DOHH2 (cell line): ENCODE measurements at regions not wholly inside any gene's neighbourhood (a gene's known extent, or its start where the extent isn't known, plus 50 kb on each side); places are given as distances from the start of the nearest gene placed in this dataset.

Source experiments
- H3F3A ChIP-seq: fragments of 200-600 bp; sonication (generic), shearing (Covaris generic); 2 replicates; pipeline ENCODE4 v1.6.0; 2016; ENCODE audit warnings: antibody characterized with exemption, mild to moderate bottlenecking; ENCODE audit not compliant: control insufficient read depth, insufficient read depth
- H3K27ac ChIP-seq: fragments of 200-600 bp; sonication (generic); 2 replicates; pipeline ENCODE4 v1.5.1; 2014; ENCODE audit warnings: low read depth, mild to moderate bottlenecking, low read length, moderate library complexity
- H3K27me3 ChIP-seq: fragments of 200-600 bp; sonication (generic); 2 replicates; pipeline ENCODE4 v1.6.1; 2014; ENCODE audit warnings: mild to moderate bottlenecking, low read length, mixed read lengths; ENCODE audit not compliant: control insufficient read depth
- H3K36me3 ChIP-seq: fragments of 200-600 bp; sonication (generic); 2 replicates; pipeline ENCODE4 v1.6.1; 2014; ENCODE audit warnings: mild to moderate bottlenecking, low read length, moderate library complexity, mixed read lengths; ENCODE audit not compliant: control insufficient read depth
- H3K4me1 ChIP-seq: fragments of 200-600 bp; sonication (generic); 2 replicates; pipeline ENCODE4 v1.6.1; 2014; ENCODE audit warnings: mild to moderate bottlenecking, low read length, mixed read lengths; ENCODE audit not compliant: control insufficient read depth
- H3K4me2 ChIP-seq: fragments of 200-600 bp; sonication (generic); 2 replicates; pipeline ENCODE4 v1.6.0; 2014; ENCODE audit warnings: mild to moderate bottlenecking, low read length, moderate library complexity
- H3K4me3 ChIP-seq: fragments of 200-600 bp; sonication (generic); 2 replicates; pipeline ENCODE4 v1.5.1; 2014; ENCODE audit warnings: mild to moderate bottlenecking, low read length, mixed read lengths
- H3K79me2 ChIP-seq: fragments of 200-600 bp; sonication (generic); 2 replicates; pipeline ENCODE4 v1.6.1; 2014; ENCODE audit warnings: mild to moderate bottlenecking, low read length, mixed read lengths; ENCODE audit not compliant: control insufficient read depth
- H3K9me2 ChIP-seq: fragments of 200-600 bp; sonication (generic); replicated peaks from 2 replicates; pipeline ENCODE4 v1.6.1; 2014; ENCODE audit warnings: mild to moderate bottlenecking, low read length, mixed read lengths; ENCODE audit not compliant: control insufficient read depth
- H3K9me3 ChIP-seq: fragments of 200-600 bp; sonication (generic); 2 replicates; pipeline ENCODE4 v1.6.1; 2014; ENCODE audit warnings: antibody characterized with exemption, low read length, mixed read lengths; ENCODE audit not compliant: control insufficient read depth, insufficient read depth
- H4K20me1 ChIP-seq: fragments of 200-600 bp; sonication (generic); 2 replicates; pipeline ENCODE4 v1.6.0; 2014; ENCODE audit warnings: low read depth, mild to moderate bottlenecking, antibody characterized with exemption, low read length, moderate library complexity; ENCODE audit not compliant: control insufficient read depth, insufficient read depth
- CTCF ChIP-seq: fragments of 200-600 bp; sonication (generic); IDR thresholded peaks from one replicate; pipeline ENCODE4 v1.5.1; 2014; ENCODE audit warnings: antibody characterized with exemption, mild to moderate bottlenecking, low read depth, low read length; ENCODE audit not compliant: poor library complexity, severe bottlenecking
- EZH2phosphoT487 ChIP-seq: fragments of 200-600 bp; sonication (generic); IDR thresholded peaks from 2 replicates; pipeline ENCODE4 v1.6.1; 2017; ENCODE audit warnings: borderline replicate concordance, mild to moderate bottlenecking, antibody characterized with exemption, low read length, moderate library complexity, mixed read lengths

GRCh38 chr1:101162736-101163735 is 73.8 kb upstream of the S1PR1 start:
- no peak overlapping the region for H3K4me2 ChIP-seq
- H3K9me3 ChIP-seq: no peaks in the 10 kb centered on the region
- no peaks in the 10 kb centered on the region for H3K27me3 ChIP-seq
- H3K4me3 ChIP-seq: no peak overlapping the region
- no peaks in the 10 kb centered on the region for H4K20me1 ChIP-seq
- no peak overlapping the region for H3K27ac ChIP-seq
- no peaks in the 10 kb centered on the region for H3K79me2 ChIP-seq
- no peaks in the 10 kb centered on the region for H3K36me3 ChIP-seq
- no peak for TF ChIP-seq EZH2phosphoT487
- H3K4me1 ChIP-seq: no peaks in the 10 kb centered on the region
- no peaks in the 10 kb centered on the region for H3K9me2 ChIP-seq
- H3F3A ChIP-seq: no peaks in the 10 kb centered on the region

GRCh38 chr1:101162300-101162699 is 74.5 kb upstream of the S1PR1 start:
- TF ChIP-seq CTCF: no peak
- no peak for TF ChIP-seq EZH2phosphoT487
- no peak overlapping the region for H3K27ac ChIP-seq

GRCh38 chr1:101161619-101162018 is 75.2 kb upstream of the S1PR1 start:
- Histone ChIP-seq H3K4me2 (no peak overlapping the region), H3F3A (no peaks in the 10 kb centered on the region)

More at GRCh38 chr1:101162300-101162699, 74.5 kb upstream of the S1PR1 start:
- Histone ChIP-seq H3K36me3 (no peaks in the 10 kb centered on the region), H3K4me1 (no peaks in the 10 kb centered on the region), H3K79me2 (no peaks in the 10 kb centered on the region), H3K4me2 (no peak overlapping the region), H3K27me3 (no peaks in the 10 kb centered on the region), H3K9me2 (no peaks in the 10 kb centered on the region), H3F3A (no peaks in the 10 kb centered on the region), H3K9me3 (no peaks in the 10 kb centered on the region), H3K4me3 (no peak overlapping the region), H4K20me1 (no peaks in the 10 kb centered on the region)

More at GRCh38 chr1:101161619-101162018, 75.2 kb upstream of the S1PR1 start:
- H3K36me3 ChIP-seq: no peaks in the 10 kb centered on the region
- H3K27me3 ChIP-seq: no peaks in the 10 kb centered on the region
- no peaks in the 10 kb centered on the region for H3K9me2 ChIP-seq
- no peaks in the 10 kb centered on the region for H3K4me1 ChIP-seq
- no peak overlapping the region for H3K27ac ChIP-seq
- no peaks in the 10 kb centered on the region for H3K9me3 ChIP-seq
- no peaks in the 10 kb centered on the region for H3K79me2 ChIP-seq
- H3K4me3 ChIP-seq: no peak overlapping the region
- no peaks in the 10 kb centered on the region for H4K20me1 ChIP-seq
- TF ChIP-seq CTCF: no peak
- TF ChIP-seq EZH2phosphoT487: no peak
